Natural killer cell (primary cell): ENCODE measurements at regions not wholly inside any gene's neighbourhood (a gene's known extent, or its start where the extent isn't known, plus 50 kb on each side); places are given as distances from the start of the nearest gene placed in this dataset.

Experiments used
- ATAC-seq, 3 donors: fragments of 150-1000 bp in 2 of 3; fragments of 200-7000 bp in 1 of 3; cut with Tn5 transposase; 1 replicate in 1 of 3; 2 replicates in 2 of 3; pipeline ENCODE4 v1.10.0; 2021; ENCODE audit warnings: mild to moderate bottlenecking in 2 of 3, moderate library complexity in 2 of 3
- DNase-seq, 2 donors: peaks; one replicate each; pipeline versions ENCODE4 v3.0.0 to v3.0.0-alpha.2; 2013 to 2021; ENCODE audit warnings: mixed read lengths in 1 of 2
- H3K27ac ChIP-seq: one replicate; pipeline ENCODE4 v1.5.1; 2013; ENCODE audit warnings: mild to moderate bottlenecking, low read length
- H3K27me3 ChIP-seq: one replicate; pipeline ENCODE4 v1.6.1; 2013; ENCODE audit warnings: low read length; ENCODE audit not compliant: control insufficient read depth, insufficient read depth
- H3K36me3 ChIP-seq: one replicate; pipeline ENCODE4 v1.6.1; 2013; ENCODE audit warnings: low read length; ENCODE audit not compliant: control insufficient read depth, insufficient read depth
- H3K4me1 ChIP-seq: one replicate; pipeline ENCODE4 v1.6.1; 2013; ENCODE audit warnings: low read length; ENCODE audit not compliant: control insufficient read depth, insufficient read depth
- H3K4me3 ChIP-seq: one replicate; pipeline ENCODE4 v1.5.1; 2013; ENCODE audit warnings: low read length
- H3K9me3 ChIP-seq: one replicate; pipeline ENCODE4 v1.6.1; 2013; ENCODE audit warnings: low read length; ENCODE audit not compliant: control insufficient read depth, insufficient read depth
- H3K27ac Mint-ChIP-seq, 2 donors: one replicate each; pipeline ENCODE4 v1.8.0; 2022; ENCODE audit warnings: mild to moderate bottlenecking in 2 of 2, mixed read lengths in 2 of 2, moderate library complexity in 1 of 2
- H3K27me3 Mint-ChIP-seq, 2 donors: one replicate each; pipeline ENCODE4 v1.8.0; 2022; ENCODE audit warnings: low read depth in 2 of 2, mixed read lengths in 2 of 2
- H3K36me3 Mint-ChIP-seq: one replicate; pipeline ENCODE4 v1.8.0; 2022; ENCODE audit warnings: mixed read lengths
- H3K4me1 Mint-ChIP-seq, 2 donors: one replicate each; pipeline ENCODE4 v1.8.0; 2022; ENCODE audit warnings: mixed read lengths in 2 of 2
- H3K4me3 Mint-ChIP-seq: one replicate; pipeline ENCODE4 v1.8.0; 2022; ENCODE audit warnings: mild to moderate bottlenecking, moderate library complexity, mixed read lengths
- H3K9me3 Mint-ChIP-seq, 2 donors: one replicate each; pipeline ENCODE4 v1.8.0; 2022; ENCODE audit warnings: mixed read lengths in 2 of 2
- WGBS: methylation state at CpG from one replicate; pipeline ENCODE4 v1.1.7; 2013; ENCODE audit warnings: missing lambda C conversion rate; ENCODE audit not compliant: insufficient coverage; 5-methylcytosine and 5-hydroxymethylcytosine counted together
- intact Hi-C: fragments of 100-400 bp; cut with micrococcal nuclease; formaldehyde crosslinking; loops from one replicate; pipeline ENCODE4 v1.14.2; 2022
- TF ChIP-seq, protein P1 (sequence below): fragments of 200-600 bp; IDR thresholded peaks from one replicate; pipeline ENCODE4 v1.8.0; 2022; ENCODE audit warnings: antibody characterized with exemption

DNA sequence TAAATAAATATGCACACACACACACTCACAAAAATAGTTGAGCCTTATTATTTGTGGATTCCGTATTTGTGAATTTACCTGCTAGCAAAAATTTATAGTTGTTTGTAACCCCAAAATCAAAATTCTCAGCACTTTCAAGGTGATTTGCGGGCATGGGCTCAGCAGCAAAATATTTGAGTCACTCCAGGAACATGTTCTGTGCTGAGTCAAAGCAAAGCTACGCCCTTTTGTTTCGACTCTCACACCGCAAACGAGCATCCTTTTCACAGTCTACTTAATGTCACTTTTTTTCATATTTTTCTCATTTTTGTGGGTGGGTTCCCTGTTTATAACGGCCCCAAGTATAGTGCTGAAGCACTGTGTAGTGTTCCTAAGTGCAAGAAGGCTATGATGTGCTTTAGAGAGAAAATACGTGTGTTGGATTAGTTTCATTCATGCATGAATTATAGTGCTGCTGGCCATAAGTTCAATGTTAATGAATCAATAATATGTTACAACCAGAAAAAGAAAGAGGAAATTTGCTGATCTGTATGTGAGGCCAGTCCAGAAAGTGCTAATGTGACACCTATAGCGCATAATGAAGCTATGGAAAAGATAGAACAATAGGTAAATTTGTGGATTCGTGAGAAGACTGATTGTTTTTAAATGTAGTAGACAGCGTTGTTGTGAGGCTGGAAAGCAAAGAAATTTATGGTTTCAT is 723.2 kb upstream of the AGA start:
- 81% methylated on average over 10 of the region's 11 CpGs for WGBS

GRCh38 chr4:178165951-178166308 is 723.7 kb upstream of the AGA start:
- Histone ChIP-seq H3K9me3 (peaks cover 10% of the 10 kb centered on the region), H3K27me3 (no peaks in the 10 kb centered on the region), H3K36me3 (no peaks in the 10 kb centered on the region), H3K27ac (no peak overlapping the region), H3K4me1 (no peaks in the 10 kb centered on the region), H3K4me3 (no peak overlapping the region)
- H3K27me3 Mint-ChIP-seq = no peaks in the 10 kb centered on the region
- TF ChIP-seq, protein P1, sequence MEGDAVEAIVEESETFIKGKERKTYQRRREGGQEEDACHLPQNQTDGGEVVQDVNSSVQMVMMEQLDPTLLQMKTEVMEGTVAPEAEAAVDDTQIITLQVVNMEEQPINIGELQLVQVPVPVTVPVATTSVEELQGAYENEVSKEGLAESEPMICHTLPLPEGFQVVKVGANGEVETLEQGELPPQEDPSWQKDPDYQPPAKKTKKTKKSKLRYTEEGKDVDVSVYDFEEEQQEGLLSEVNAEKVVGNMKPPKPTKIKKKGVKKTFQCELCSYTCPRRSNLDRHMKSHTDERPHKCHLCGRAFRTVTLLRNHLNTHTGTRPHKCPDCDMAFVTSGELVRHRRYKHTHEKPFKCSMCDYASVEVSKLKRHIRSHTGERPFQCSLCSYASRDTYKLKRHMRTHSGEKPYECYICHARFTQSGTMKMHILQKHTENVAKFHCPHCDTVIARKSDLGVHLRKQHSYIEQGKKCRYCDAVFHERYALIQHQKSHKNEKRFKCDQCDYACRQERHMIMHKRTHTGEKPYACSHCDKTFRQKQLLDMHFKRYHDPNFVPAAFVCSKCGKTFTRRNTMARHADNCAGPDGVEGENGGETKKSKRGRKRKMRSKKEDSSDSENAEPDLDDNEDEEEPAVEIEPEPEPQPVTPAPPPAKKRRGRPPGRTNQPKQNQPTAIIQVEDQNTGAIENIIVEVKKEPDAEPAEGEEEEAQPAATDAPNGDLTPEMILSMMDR = no peak
- no peak for ATAC-seq
- WGBS = 63% methylated on average over 2 of the region's 5 CpGs
- intact Hi-C loops = no loop called here
- no peak overlapping the region for H3K27ac Mint-ChIP-seq
- H3K4me3 Mint-ChIP-seq = no peak overlapping the region
- H3K4me1 Mint-ChIP-seq = no peaks in the 10 kb centered on the region
- peaks cover 18 to 27% of the 10 kb centered on the region in 2 donors for H3K9me3 Mint-ChIP-seq
- peaks cover 15% of the 10 kb centered on the region for H3K36me3 Mint-ChIP-seq
- DNase-seq = no peak

More for the DNA sequence above, 723.2 kb upstream of the AGA start:
- H3K27me3 Mint-ChIP-seq = no peaks in the 10 kb centered on the region
- H3K4me3 Mint-ChIP-seq = no peak overlapping the region
- no peaks in the 10 kb centered on the region for H3K36me3 ChIP-seq
- H3K4me3 ChIP-seq = no peak overlapping the region
- peaks cover 11% of the 10 kb centered on the region for H3K36me3 Mint-ChIP-seq
- H3K4me1 Mint-ChIP-seq = no peaks in the 10 kb centered on the region
- no peak overlapping the region for H3K27ac Mint-ChIP-seq
- no peak for ATAC-seq
- no peaks in the 10 kb centered on the region for H3K27me3 ChIP-seq
- peaks cover 15% of the 10 kb centered on the region for H3K9me3 ChIP-seq
- DNase-seq = no peak
- H3K4me1 ChIP-seq = no peaks in the 10 kb centered on the region
- peaks cover 16 to 30% of the 10 kb centered on the region in 2 donors for H3K9me3 Mint-ChIP-seq
- no peak overlapping the region for H3K27ac ChIP-seq
- intact Hi-C loops = no loop called here
- TF ChIP-seq, protein P1 = no peak

GRCh38 chr4:178173771-178174170 is 731.5 kb upstream of the AGA start:
- no peak overlapping the region for H3K4me3 Mint-ChIP-seq
- ATAC-seq = no peak
- DNase-seq = no peak
- TF ChIP-seq, protein P1 = no peak
- no peaks in the 10 kb centered on the region for H3K4me1 ChIP-seq
- peaks cover 4 to 5% of the 10 kb centered on the region in 2 donors for H3K9me3 Mint-ChIP-seq
- 100% methylated on average over 3 of the region's 6 CpGs for WGBS
- no peaks in the 10 kb centered on the region for H3K4me1 Mint-ChIP-seq
- no peak overlapping the region for H3K4me3 ChIP-seq
- no peak overlapping the region for H3K27ac Mint-ChIP-seq
- intact Hi-C loops = no loop called here
- no peaks in the 10 kb centered on the region for H3K27me3 Mint-ChIP-seq
- peaks cover 5% of the 10 kb centered on the region for H3K36me3 Mint-ChIP-seq
- H3K36me3 ChIP-seq = no peaks in the 10 kb centered on the region
- no peak overlapping the region for H3K27ac ChIP-seq
- no peaks in the 10 kb centered on the region for H3K27me3 ChIP-seq
- H3K9me3 ChIP-seq = peaks cover 4% of the 10 kb centered on the region

DNA sequence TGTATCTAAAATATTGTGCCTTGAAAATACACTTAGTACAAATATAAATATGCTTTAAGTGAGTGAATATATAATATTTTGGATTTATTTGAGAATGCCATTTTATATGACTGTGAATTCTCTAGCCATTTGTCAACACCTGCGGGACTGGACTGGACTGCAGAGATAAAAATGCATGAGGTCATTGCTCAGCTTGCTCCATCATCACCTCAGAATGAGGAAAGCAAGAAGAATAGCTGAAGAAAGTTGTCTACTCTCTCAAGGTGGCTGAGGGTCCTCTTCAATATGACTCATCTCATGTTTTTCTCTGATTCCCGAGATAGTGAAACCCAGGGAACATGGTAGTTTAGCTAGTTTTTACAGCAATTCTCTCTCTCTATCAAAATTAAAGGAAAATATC is 732.5 kb upstream of the AGA start:
- intact Hi-C loops = no loop called here
- WGBS = 79% methylated on average over 2 of the region's 2 CpGs
- H3K9me3 Mint-ChIP-seq = peaks cover 4 to 5% of the 10 kb centered on the region in 2 donors
- no peak overlapping the region for H3K4me3 Mint-ChIP-seq
- H3K4me3 ChIP-seq = no peak overlapping the region
- no peaks in the 10 kb centered on the region for H3K36me3 ChIP-seq
- H3K27me3 ChIP-seq = no peaks in the 10 kb centered on the region
- no peak overlapping the region for H3K27ac ChIP-seq
- H3K4me1 ChIP-seq = no peaks in the 10 kb centered on the region
- ATAC-seq = no peak
- no peak overlapping the region for H3K27ac Mint-ChIP-seq
- peaks cover 4% of the 10 kb centered on the region for H3K9me3 ChIP-seq
- TF ChIP-seq, protein P1 = no peak
- no peak for DNase-seq
- H3K4me1 Mint-ChIP-seq = no peaks in the 10 kb centered on the region
- peaks cover 5% of the 10 kb centered on the region for H3K36me3 Mint-ChIP-seq
- no peaks in the 10 kb centered on the region for H3K27me3 Mint-ChIP-seq
